GM10248 (cell line): ENCODE measurements at regions not wholly inside any gene's neighbourhood (a gene's known extent, or its start where the extent isn't known, plus 50 kb on each side); places are given as distances from the start of the nearest gene placed in this dataset.

Source experiments
- CTCF ChIA-PET: fragments of 300-600 bp; sonication (Branson Sonifier 250); formaldehyde crosslinking; extraction: SDS; loops from one replicate; lab custom pipeline; 2021; ENCODE audit warnings: antibody characterized with exemption; lab: Yijun Ruan, JAX
- POLR2A ChIA-PET: fragments of 350-650 bp; sonication (Branson Sonifier 250); formaldehyde crosslinking; extraction: SDS; loops from one replicate; lab custom pipeline; 2020; ENCODE audit warnings: antibody characterized with exemption; lab: Yijun Ruan, JAX
- DNase-seq: peaks from one replicate; pipeline ENCODE4 v3.0.0; 2012; ENCODE audit errors: extremely low spot score
- TF ChIP-seq, protein P1 (sequence below): IDR thresholded peaks from 2 replicates; pipeline ENCODE4 v1.5.1; 2012; ENCODE audit warnings: mild to moderate bottlenecking, low read depth; ENCODE audit errors: extremely low read depth, missing control alignments, control extremely low read depth

DNA sequence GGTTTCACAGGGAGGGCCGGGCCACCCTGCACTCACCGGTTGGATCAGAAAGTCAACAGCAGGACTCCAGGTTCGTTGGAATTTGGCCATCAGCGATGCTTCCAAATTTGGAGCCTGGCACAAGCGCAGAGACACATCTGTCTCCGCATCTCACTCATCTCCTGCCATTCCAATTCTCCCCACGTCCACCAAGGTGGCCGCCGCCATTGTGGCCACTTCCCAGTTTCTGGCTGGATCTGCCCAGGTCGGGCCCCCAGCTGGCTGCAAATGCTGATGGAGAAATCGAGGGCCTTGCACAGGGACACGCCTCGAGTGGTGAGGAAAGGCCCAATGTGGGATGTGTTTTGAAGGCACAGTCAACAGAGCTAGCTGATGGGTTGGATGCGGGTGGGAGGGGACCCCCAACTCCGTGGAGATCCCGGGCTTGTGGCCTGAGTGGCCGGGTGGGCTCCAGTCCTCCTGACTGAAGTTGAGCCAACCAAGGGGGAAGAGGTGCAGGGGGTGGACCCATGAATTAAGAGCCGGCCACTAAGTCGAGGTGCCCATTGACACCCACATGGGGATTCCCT, 102.7 kb downstream of the CRYAA start:
- DNase-seq: no peak
- ChIA-PET POLR2A (no interaction called here), CTCF (no interaction called here)
- TF ChIP-seq, protein P1, sequence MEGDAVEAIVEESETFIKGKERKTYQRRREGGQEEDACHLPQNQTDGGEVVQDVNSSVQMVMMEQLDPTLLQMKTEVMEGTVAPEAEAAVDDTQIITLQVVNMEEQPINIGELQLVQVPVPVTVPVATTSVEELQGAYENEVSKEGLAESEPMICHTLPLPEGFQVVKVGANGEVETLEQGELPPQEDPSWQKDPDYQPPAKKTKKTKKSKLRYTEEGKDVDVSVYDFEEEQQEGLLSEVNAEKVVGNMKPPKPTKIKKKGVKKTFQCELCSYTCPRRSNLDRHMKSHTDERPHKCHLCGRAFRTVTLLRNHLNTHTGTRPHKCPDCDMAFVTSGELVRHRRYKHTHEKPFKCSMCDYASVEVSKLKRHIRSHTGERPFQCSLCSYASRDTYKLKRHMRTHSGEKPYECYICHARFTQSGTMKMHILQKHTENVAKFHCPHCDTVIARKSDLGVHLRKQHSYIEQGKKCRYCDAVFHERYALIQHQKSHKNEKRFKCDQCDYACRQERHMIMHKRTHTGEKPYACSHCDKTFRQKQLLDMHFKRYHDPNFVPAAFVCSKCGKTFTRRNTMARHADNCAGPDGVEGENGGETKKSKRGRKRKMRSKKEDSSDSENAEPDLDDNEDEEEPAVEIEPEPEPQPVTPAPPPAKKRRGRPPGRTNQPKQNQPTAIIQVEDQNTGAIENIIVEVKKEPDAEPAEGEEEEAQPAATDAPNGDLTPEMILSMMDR: no peak

- POLR2A ChIA-PET: no interaction called here
- CTCF ChIA-PET: interaction anchor here (1.3 kb wide), 1 partner anchor 63 kb away, joined by 3 read pairs; no protein-coding TSS in a partner anchor
- DNase-seq: no peak
- TF ChIP-seq, protein P1: no peak
These were observed 102.0 kb downstream of the CRYAA start for GRCh38 chr21:43270800-43271301.

DNA sequence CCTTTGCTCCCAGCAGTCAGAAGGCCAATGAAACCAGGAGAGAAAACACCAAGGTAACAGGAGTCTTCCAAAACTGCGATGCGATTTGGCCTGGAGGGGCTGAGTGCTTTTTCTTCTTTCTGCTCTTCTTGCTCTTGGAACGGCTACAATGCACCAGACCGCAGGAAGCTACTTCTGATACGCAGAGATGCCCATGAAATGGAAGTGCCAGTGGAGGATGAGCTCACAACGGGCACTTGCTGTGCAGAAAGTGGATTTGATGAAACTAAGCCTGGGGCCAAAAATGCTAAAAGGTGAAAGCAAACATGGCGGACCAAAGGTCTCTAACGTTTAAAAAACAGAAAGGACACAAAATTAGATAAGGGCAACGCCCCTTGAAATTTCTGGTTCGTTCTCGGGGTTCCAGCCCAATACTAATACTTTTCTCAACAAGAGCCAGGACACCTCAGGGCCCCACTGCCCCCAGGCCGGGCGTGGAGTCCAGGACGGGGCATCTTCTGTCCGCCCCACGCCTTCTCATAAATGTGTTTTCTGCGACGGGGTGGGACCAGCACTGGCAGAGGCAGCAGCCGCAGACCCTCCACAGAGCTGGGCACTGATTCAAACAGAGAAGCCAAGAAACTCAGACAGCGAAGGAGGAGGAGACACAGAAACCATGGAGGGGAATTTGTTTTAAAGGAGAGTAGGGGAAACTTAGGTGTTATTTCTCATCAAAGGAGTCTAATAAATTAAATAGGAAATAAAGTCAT, 101.3 kb downstream of the CRYAA start:
- TF ChIP-seq, protein P1: no peak
- DNase-seq: no peak
- POLR2A ChIA-PET: no interaction called here
- CTCF ChIA-PET: interaction anchor here (1.0 to 1.3 kb wide), 2 partner anchors 32 to 62 kb away, joined by 3 read pairs; no protein-coding TSS in a partner anchor

GRCh38 chr21:43269440-43269839, 100.6 kb downstream of the CRYAA start:
- POLR2A ChIA-PET: no interaction called here
- CTCF ChIA-PET: interaction anchor here (1.0 to 1.3 kb wide), 2 partner anchors 32 to 61 kb away, joined by 3 read pairs; no protein-coding TSS in a partner anchor
- peak; percentile 66 for DNase-seq
- TF ChIP-seq, protein P1: peak; percentile 22

- POLR2A ChIA-PET: no interaction called here
- DNase-seq: no peak
- CTCF ChIA-PET: interaction anchor here (2.4 kb wide), 1 partner anchor 8 kb away, joined by 9 read pairs; no protein-coding TSS in a partner anchor
- TF ChIP-seq, protein P1: no peak
These were observed 100.0 kb downstream of the CRYAA start for GRCh38 chr21:43268804-43269186.

DNA sequence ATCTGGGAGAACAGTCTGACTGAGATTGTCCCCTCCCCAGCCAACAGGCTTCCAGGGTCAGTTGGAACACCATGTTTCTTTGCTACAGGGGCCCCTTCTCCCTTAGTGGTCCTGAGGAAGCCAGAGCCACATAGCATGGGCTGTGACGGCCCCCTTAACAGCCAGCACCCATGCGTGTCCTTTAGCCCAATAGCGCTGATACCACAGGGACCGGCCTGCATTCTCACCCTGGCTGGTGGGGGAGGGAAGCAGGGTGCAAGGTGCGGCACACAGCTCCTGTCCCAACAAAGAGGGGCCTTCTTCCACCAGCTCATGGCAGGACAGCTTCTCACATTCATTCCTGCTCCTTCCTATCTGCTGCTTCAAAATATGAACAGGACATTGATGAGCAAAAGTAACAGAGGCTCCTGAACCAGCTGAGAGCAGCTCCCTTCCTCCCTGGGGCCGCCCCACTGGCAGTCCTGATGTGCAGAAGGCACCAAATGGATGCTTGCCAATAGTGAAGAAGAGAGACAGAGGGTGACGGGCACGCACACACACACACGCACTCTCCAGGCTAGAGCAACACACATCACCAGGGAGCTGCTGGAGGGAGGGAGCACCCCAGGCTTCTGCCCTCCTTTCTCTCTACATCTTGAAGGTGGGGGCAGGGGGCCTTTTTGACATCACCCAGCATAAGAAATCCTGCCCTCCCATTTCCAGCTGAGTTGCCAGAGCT, 99.4 kb downstream of the CRYAA start:
- CTCF ChIA-PET: interaction anchor here (2.4 kb wide), 1 partner anchor 9 kb away, joined by 9 read pairs; no protein-coding TSS in a partner anchor
- POLR2A ChIA-PET: no interaction called here
- TF ChIP-seq, protein P1: no peak
- no peak for DNase-seq
